ENCODE measurements at regions not wholly inside any gene's neighbourhood (a gene's known extent, or its start where the extent isn't known, plus 50 kb on each side); places are given as distances from the start of the nearest gene placed in this dataset.

- TF ChIP-seq CTCF (optimal IDR thresholded peaks at IDR 0.05 in 1 of 3, IDR thresholded peaks at IDR 0.05 in 1 of 3, conservative IDR thresholded peaks at IDR 0.05 in 1 of 3; ENCODE audit: extremely low read depth in 1 of 3, insufficient read depth in 2 of 3, low read length in 3 of 3) (no peak), EZH2 (IDR thresholded peaks at IDR 0.05; ENCODE audit: low read length) (no peak)
Measured at GRCh38 chr1:34360574-34360973, 183.9 kb downstream of the C1orf94 start.
